ENCODE measurements at regions not wholly inside any gene's neighbourhood (a gene's known extent, or its start where the extent isn't known, plus 50 kb on each side); places are given as distances from the start of the nearest gene placed in this dataset.

DNA sequence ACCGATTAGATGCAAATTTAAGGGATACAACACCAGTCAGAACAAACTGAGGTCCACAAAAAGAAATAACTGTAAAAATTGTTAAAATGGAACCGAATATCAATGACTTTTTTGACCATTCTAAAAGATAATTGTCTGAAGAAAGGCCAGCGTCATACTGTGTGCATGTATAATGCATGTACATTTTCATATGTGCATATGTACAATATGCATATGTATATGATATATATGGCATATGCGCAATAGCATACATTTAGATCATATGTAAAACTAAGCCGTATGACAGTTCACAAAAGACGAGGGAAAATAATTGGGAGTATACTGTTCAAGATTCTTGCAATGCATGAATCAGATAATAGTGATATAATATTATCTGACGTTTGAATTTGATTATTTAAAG lies 475.8 kb upstream of the TMEM132C start (continued):
- TF ChIP-seq, protein P1, sequence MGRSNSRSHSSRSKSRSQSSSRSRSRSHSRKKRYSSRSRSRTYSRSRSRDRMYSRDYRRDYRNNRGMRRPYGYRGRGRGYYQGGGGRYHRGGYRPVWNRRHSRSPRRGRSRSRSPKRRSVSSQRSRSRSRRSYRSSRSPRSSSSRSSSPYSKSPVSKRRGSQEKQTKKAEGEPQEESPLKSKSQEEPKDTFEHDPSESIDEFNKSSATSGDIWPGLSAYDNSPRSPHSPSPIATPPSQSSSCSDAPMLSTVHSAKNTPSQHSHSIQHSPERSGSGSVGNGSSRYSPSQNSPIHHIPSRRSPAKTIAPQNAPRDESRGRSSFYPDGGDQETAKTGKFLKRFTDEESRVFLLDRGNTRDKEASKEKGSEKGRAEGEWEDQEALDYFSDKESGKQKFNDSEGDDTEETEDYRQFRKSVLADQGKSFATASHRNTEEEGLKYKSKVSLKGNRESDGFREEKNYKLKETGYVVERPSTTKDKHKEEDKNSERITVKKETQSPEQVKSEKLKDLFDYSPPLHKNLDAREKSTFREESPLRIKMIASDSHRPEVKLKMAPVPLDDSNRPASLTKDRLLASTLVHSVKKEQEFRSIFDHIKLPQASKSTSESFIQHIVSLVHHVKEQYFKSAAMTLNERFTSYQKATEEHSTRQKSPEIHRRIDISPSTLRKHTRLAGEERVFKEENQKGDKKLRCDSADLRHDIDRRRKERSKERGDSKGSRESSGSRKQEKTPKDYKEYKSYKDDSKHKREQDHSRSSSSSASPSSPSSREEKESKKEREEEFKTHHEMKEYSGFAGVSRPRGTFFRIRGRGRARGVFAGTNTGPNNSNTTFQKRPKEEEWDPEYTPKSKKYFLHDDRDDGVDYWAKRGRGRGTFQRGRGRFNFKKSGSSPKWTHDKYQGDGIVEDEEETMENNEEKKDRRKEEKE (IDR thresholded peaks at IDR 0.05) = no peak
- TF ChIP-seq NBN (IDR thresholded peaks at IDR 0.05) = no peak
- TF ChIP-seq, protein P2, sequence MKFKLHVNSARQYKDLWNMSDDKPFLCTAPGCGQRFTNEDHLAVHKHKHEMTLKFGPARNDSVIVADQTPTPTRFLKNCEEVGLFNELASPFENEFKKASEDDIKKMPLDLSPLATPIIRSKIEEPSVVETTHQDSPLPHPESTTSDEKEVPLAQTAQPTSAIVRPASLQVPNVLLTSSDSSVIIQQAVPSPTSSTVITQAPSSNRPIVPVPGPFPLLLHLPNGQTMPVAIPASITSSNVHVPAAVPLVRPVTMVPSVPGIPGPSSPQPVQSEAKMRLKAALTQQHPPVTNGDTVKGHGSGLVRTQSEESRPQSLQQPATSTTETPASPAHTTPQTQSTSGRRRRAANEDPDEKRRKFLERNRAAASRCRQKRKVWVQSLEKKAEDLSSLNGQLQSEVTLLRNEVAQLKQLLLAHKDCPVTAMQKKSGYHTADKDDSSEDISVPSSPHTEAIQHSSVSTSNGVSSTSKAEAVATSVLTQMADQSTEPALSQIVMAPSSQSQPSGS (IDR thresholded peaks at IDR 0.05; ENCODE audit: low read length) = no peak
- TF ChIP-seq, protein P3, sequence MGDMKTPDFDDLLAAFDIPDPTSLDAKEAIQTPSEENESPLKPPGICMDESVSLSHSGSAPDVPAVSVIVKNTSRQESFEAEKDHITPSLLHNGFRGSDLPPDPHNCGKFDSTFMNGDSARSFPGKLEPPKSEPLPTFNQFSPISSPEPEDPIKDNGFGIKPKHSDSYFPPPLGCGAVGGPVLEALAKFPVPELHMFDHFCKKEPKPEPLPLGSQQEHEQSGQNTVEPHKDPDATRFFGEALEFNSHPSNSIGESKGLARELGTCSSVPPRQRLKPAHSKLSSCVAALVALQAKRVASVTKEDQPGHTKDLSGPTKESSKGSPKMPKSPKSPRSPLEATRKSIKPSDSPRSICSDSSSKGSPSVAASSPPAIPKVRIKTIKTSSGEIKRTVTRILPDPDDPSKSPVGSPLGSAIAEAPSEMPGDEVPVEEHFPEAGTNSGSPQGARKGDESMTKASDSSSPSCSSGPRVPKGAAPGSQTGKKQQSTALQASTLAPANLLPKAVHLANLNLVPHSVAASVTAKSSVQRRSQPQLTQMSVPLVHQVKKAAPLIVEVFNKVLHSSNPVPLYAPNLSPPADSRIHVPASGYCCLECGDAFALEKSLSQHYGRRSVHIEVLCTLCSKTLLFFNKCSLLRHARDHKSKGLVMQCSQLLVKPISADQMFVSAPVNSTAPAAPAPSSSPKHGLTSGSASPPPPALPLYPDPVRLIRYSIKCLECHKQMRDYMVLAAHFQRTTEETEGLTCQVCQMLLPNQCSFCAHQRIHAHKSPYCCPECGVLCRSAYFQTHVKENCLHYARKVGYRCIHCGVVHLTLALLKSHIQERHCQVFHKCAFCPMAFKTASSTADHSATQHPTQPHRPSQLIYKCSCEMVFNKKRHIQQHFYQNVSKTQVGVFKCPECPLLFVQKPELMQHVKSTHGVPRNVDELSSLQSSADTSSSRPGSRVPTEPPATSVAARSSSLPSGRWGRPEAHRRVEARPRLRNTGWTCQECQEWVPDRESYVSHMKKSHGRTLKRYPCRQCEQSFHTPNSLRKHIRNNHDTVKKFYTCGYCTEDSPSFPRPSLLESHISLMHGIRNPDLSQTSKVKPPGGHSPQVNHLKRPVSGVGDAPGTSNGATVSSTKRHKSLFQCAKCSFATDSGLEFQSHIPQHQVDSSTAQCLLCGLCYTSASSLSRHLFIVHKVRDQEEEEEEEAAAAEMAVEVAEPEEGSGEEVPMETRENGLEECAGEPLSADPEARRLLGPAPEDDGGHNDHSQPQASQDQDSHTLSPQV (IDR thresholded peaks at IDR 0.05) = no peak
- TF ChIP-seq RFX5 (IDR thresholded peaks at IDR 0.05; ENCODE audit: low read depth, low read length) = no peak
- TF ChIP-seq SIX5 (IDR thresholded peaks at IDR 0.05; ENCODE audit: low read depth, low read length, severe bottlenecking) = no peak
- TF ChIP-seq CBX3 (IDR thresholded peaks at IDR 0.05; ENCODE audit: borderline replicate concordance, low read depth) = no peak
- no peak for TF ChIP-seq RBBP5 (conservative IDR thresholded peaks at IDR 0.05)
- TF ChIP-seq, protein P4, sequence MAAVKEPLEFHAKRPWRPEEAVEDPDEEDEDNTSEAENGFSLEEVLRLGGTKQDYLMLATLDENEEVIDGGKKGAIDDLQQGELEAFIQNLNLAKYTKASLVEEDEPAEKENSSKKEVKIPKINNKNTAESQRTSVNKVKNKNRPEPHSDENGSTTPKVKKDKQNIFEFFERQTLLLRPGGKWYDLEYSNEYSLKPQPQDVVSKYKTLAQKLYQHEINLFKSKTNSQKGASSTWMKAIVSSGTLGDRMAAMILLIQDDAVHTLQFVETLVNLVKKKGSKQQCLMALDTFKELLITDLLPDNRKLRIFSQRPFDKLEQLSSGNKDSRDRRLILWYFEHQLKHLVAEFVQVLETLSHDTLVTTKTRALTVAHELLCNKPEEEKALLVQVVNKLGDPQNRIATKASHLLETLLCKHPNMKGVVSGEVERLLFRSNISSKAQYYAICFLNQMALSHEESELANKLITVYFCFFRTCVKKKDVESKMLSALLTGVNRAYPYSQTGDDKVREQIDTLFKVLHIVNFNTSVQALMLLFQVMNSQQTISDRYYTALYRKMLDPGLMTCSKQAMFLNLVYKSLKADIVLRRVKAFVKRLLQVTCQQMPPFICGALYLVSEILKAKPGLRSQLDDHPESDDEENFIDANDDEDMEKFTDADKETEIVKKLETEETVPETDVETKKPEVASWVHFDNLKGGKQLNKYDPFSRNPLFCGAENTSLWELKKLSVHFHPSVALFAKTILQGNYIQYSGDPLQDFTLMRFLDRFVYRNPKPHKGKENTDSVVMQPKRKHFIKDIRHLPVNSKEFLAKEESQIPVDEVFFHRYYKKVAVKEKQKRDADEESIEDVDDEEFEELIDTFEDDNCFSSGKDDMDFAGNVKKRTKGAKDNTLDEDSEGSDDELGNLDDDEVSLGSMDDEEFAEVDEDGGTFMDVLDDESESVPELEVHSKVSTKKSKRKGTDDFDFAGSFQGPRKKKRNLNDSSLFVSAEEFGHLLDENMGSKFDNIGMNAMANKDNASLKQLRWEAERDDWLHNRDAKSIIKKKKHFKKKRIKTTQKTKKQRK (IDR thresholded peaks at IDR 0.05; ENCODE audit: low read depth, low read length) = no peak
- no peak for TF ChIP-seq RCOR1 (conservative IDR thresholded peaks at IDR 0.05; ENCODE audit: low read depth, low read length)
- no peak for TF ChIP-seq ZNF274 (IDR thresholded peaks at IDR 0.05; ENCODE audit: insufficient read depth, insufficient read length)
